SK-N-SH (cell line): ENCODE measurements at regions not wholly inside any gene's neighbourhood (a gene's known extent, or its start where the extent isn't known, plus 50 kb on each side); places are given as distances from the start of the nearest gene placed in this dataset.

ENCODE experiments used
- CHD2 ChIP-seq: fragments of 150-350 bp; IDR thresholded peaks from 2 replicates; pipeline ENCODE4 v1.6.1; 2018; ENCODE audit warnings: low read length; ENCODE audit not compliant: partially characterized antibody
- CTCF ChIP-seq: fragments of 200-600 bp; sonication (generic); IDR thresholded peaks from 2 replicates; pipeline ENCODE4 v1.6.1; 2017; ENCODE audit warnings: antibody characterized with exemption, mild to moderate bottlenecking, moderate library complexity
- EP300 ChIP-seq, 2 experiments: IDR thresholded peaks; 2 replicates each; pipeline versions ENCODE4 v1.4.0 to v1.6.1; 2012; ENCODE audit warnings: borderline replicate concordance in 1 of 2, low read depth in 1 of 2, low read length in 1 of 2
- EZH2phosphoT487 ChIP-seq: fragments of 200-600 bp; sonication (generic); IDR thresholded peaks from 2 replicates; pipeline ENCODE4 v1.6.1; 2017; ENCODE audit warnings: low read depth, mixed run types, mild to moderate bottlenecking, antibody characterized with exemption, moderate library complexity, borderline replicate concordance
- FOXJ3 ChIP-seq: sonication (generic); formaldehyde crosslinking; IDR thresholded peaks from 2 replicates; pipeline ENCODE4 v1.5.1; 2020; ENCODE audit warnings: mild to moderate bottlenecking, missing genetic modification reagents
- FOXM1 ChIP-seq: IDR thresholded peaks from 2 replicates; pipeline ENCODE4 v1.4.0; 2012; ENCODE audit warnings: low read depth, mild to moderate bottlenecking
- MAX ChIP-seq: IDR thresholded peaks from 2 replicates; pipeline ENCODE4 v1.4.0; 2012; ENCODE audit warnings: low read depth
- NFIC ChIP-seq: IDR thresholded peaks from 2 replicates; pipeline ENCODE4 v1.4.0; 2012; ENCODE audit warnings: borderline replicate concordance
- POLR2AphosphoS5 ChIP-seq: IDR thresholded peaks from 2 replicates; pipeline ENCODE4 v1.6.1; 2012; ENCODE audit warnings: low read depth, low read length
- RAD21 ChIP-seq: IDR thresholded peaks from 2 replicates; pipeline ENCODE4 v1.6.1; 2012; ENCODE audit warnings: mild to moderate bottlenecking, low read length
- SIN3A ChIP-seq: IDR thresholded peaks from 2 replicates; pipeline ENCODE4 v1.6.1; 2012; ENCODE audit warnings: low read depth, mild to moderate bottlenecking, low read length, moderate library complexity, borderline replicate concordance
- USF2 ChIP-seq: fragments of 150-350 bp; IDR thresholded peaks from 2 replicates; pipeline ENCODE4 v1.6.1; 2017; ENCODE audit warnings: antibody characterized with exemption, low read length, low read depth, borderline replicate concordance
- YY1 ChIP-seq: IDR thresholded peaks from 2 replicates; pipeline ENCODE4 v1.4.0; 2012; ENCODE audit warnings: low read depth, mild to moderate bottlenecking
- TF ChIP-seq, protein P1 (sequence below): IDR thresholded peaks from 2 replicates; pipeline ENCODE4 v1.4.0; 2012; ENCODE audit warnings: low read depth, borderline replicate concordance

DNA sequence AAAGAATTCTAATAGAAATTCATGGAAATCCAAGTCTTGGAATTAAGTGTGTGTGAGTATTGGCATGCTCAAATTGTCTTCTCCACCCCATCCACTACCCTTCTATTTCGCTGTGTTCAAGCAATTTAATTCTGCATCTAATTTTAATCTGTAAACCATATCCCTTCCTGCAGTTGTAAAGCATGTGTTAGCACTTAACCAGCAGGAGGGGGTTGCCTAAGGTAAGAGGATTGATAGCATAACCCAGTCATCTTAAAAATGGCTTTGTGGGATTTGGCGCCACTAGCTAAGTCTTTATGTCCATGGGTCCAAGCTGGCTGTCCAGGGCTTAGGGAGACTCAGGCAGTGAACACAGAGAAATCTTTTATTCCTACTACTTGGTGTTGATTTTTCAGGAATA is 210.3 kb downstream of the PTPRC start:
- TF ChIP-seq POLR2AphosphoS5: no peak
- TF ChIP-seq NFIC: no peak
- no peak for TF ChIP-seq CTCF
- no peak for TF ChIP-seq USF2
- no peak for TF ChIP-seq SIN3A
- TF ChIP-seq MAX: no peak
- TF ChIP-seq FOXM1: no peak
- TF ChIP-seq CHD2: no peak
- TF ChIP-seq, protein P1, sequence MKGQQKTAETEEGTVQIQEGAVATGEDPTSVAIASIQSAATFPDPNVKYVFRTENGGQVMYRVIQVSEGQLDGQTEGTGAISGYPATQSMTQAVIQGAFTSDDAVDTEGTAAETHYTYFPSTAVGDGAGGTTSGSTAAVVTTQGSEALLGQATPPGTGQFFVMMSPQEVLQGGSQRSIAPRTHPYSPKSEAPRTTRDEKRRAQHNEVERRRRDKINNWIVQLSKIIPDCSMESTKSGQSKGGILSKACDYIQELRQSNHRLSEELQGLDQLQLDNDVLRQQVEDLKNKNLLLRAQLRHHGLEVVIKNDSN: no peak
- TF ChIP-seq RAD21: no peak
- no peak for TF ChIP-seq EZH2phosphoT487
- TF ChIP-seq FOXJ3 (CRISPR knock-in tag): no peak
- no peak for TF ChIP-seq YY1
- no peak for TF ChIP-seq EP300 (IDR thresholded peaks at IDR 0.05; ENCODE audit: borderline replicate concordance in 1 of 2, low read depth in 1 of 2, low read length in 1 of 2)
